Nephron progenitor cell (in vitro differentiated cells): ENCODE measurements at regions not wholly inside any gene's neighbourhood (a gene's known extent, or its start where the extent isn't known, plus 50 kb on each side); places are given as distances from the start of the nearest gene placed in this dataset.

Source experiments
- DNase-seq: peaks from one replicate; pipeline ENCODE4 v3.0.0; 2021
- H3K27ac Mint-ChIP-seq: 2 replicates; pipeline ENCODE4 v1.8.0; 2021; ENCODE audit warnings: mild to moderate bottlenecking, moderate library complexity, mixed read lengths
- H3K27me3 Mint-ChIP-seq: 2 replicates; pipeline ENCODE4 v1.8.0; 2021; ENCODE audit warnings: mild to moderate bottlenecking, low read depth, mixed read lengths; ENCODE audit not compliant: poor library complexity
- H3K36me3 Mint-ChIP-seq: 2 replicates; pipeline ENCODE4 v1.8.0; 2021; ENCODE audit warnings: low read depth, mixed read lengths
- H3K4me1 Mint-ChIP-seq: 2 replicates; pipeline ENCODE4 v1.8.0; 2021; ENCODE audit warnings: mixed read lengths
- H3K4me3 Mint-ChIP-seq: 2 replicates; pipeline ENCODE4 v1.8.0; 2021; ENCODE audit warnings: mild to moderate bottlenecking, moderate library complexity, mixed read lengths
- H3K9me3 Mint-ChIP-seq: 2 replicates; pipeline ENCODE4 v1.8.0; 2021; ENCODE audit warnings: mild to moderate bottlenecking, moderate library complexity, mixed read lengths
- CTCF ChIP-seq: fragments of 200-600 bp; sonication (generic); IDR thresholded peaks from 2 replicates; pipeline ENCODE4 v1.5.0; 2021; ENCODE audit warnings: antibody characterized with exemption

GRCh38 chr16:16882766-16883165 lies 503.8 kb downstream of the NPIPA7 start:
- Mint-ChIP-seq H3K27ac (no peak overlapping the region), H3K4me3 (no peak overlapping the region), H3K27me3 (peaks cover 23% of the 10 kb centered on the region), H3K36me3 (no peaks in the 10 kb centered on the region), H3K4me1 (no peaks in the 10 kb centered on the region), H3K9me3 (no peaks in the 10 kb centered on the region)
- no peak for DNase-seq
- no peak for TF ChIP-seq CTCF

- TF ChIP-seq CTCF = no peak
- H3K36me3 Mint-ChIP-seq = no peaks in the 10 kb centered on the region
- H3K4me3 Mint-ChIP-seq = no peak overlapping the region
- no peaks in the 10 kb centered on the region for H3K9me3 Mint-ChIP-seq
- H3K27me3 Mint-ChIP-seq = peaks cover 21% of the 10 kb centered on the region
- no peak overlapping the region for H3K27ac Mint-ChIP-seq
- no peak for DNase-seq
- no peaks in the 10 kb centered on the region for H3K4me1 Mint-ChIP-seq
Observed at GRCh38 chr16:16884451-16884850, 505.5 kb downstream of the NPIPA7 start.

GRCh38 chr16:16887193-16887592 lies 508.3 kb downstream of the NPIPA7 start:
- Mint-ChIP-seq H3K9me3 (no peaks in the 10 kb centered on the region), H3K36me3 (no peaks in the 10 kb centered on the region), H3K4me3 (no peak overlapping the region), H3K27me3 (peaks cover 17% of the 10 kb centered on the region), H3K27ac (no peak overlapping the region), H3K4me1 (no peaks in the 10 kb centered on the region)
- DNase-seq = no peak
- TF ChIP-seq CTCF = no peak

GRCh38 chr16:16890964-16891363 lies 512.0 kb downstream of the NPIPA7 start:
- no peak for TF ChIP-seq CTCF
- Mint-ChIP-seq H3K27me3 (peaks cover 7% of the 10 kb centered on the region), H3K9me3 (no peaks in the 10 kb centered on the region), H3K27ac (no peak overlapping the region), H3K4me1 (no peaks in the 10 kb centered on the region), H3K4me3 (no peak overlapping the region), H3K36me3 (no peaks in the 10 kb centered on the region)
- no peak for DNase-seq

GRCh38 chr16:16904601-16905000 lies 525.7 kb downstream of the NPIPA7 start:
- TF ChIP-seq CTCF = no peak
- H3K27me3 Mint-ChIP-seq = peaks cover 16% of the 10 kb centered on the region
- H3K4me3 Mint-ChIP-seq = no peak overlapping the region
- peaks cover 30% of the 10 kb centered on the region for H3K9me3 Mint-ChIP-seq
- no peak overlapping the region for H3K27ac Mint-ChIP-seq
- no peaks in the 10 kb centered on the region for H3K36me3 Mint-ChIP-seq
- no peaks in the 10 kb centered on the region for H3K4me1 Mint-ChIP-seq
- no peak for DNase-seq

GRCh38 chr16:16905850-16906249 lies 526.9 kb downstream of the NPIPA7 start:
- H3K4me1 Mint-ChIP-seq = no peaks in the 10 kb centered on the region
- peaks cover 18% of the 10 kb centered on the region for H3K9me3 Mint-ChIP-seq
- no peak for TF ChIP-seq CTCF
- no peak for DNase-seq
- no peaks in the 10 kb centered on the region for H3K36me3 Mint-ChIP-seq
- H3K27me3 Mint-ChIP-seq = peaks cover 20% of the 10 kb centered on the region
- H3K4me3 Mint-ChIP-seq = no peak overlapping the region
- H3K27ac Mint-ChIP-seq = no peak overlapping the region
